HS-27A (cell line): ENCODE measurements at regions not wholly inside any gene's neighbourhood (a gene's known extent, or its start where the extent isn't known, plus 50 kb on each side); places are given as distances from the start of the nearest gene placed in this dataset.

ENCODE experiments used
- DNase-seq: peaks from one replicate; pipeline ENCODE4 v3.0.0-alpha.2; 2012; ENCODE audit warnings: low read depth, missing footprints

- no peak for DNase-seq
Observed at GRCh38 chr2:161028581-161028980, 131.6 kb upstream of the TANK start.

GRCh38 chr2:161029321-161029720 is 130.9 kb upstream of the TANK start:
- DNase-seq = no peak

- DNase-seq = peak; percentile 78
Observed at GRCh38 chr2:161030260-161031063, 129.8 kb upstream of the TANK start.

GRCh38 chr2:161031511-161031910 is 128.7 kb upstream of the TANK start:
- DNase-seq = no peak

GRCh38 chr2:161032635-161033034 is 127.6 kb upstream of the TANK start:
- no peak for DNase-seq

GRCh38 chr2:161033059-161033660 is 127.1 kb upstream of the TANK start:
- no peak for DNase-seq

GRCh38 chr2:161036926-161037325 is 123.3 kb upstream of the TANK start:
- no peak for DNase-seq

- DNase-seq = no peak
Observed at GRCh38 chr2:161039071-161039470, 121.2 kb upstream of the TANK start.

- no peak for DNase-seq
Observed at GRCh38 chr2:161041356-161041755, 118.9 kb upstream of the TANK start.

GRCh38 chr2:161042990-161043625 is 117.1 kb upstream of the TANK start:
- no peak for DNase-seq

GRCh38 chr2:161044095-161044865 is 115.9 kb upstream of the TANK start:
- DNase-seq = no peak

GRCh38 chr2:161044921-161045320 is 115.3 kb upstream of the TANK start:
- DNase-seq = no peak

- no peak for DNase-seq
Observed at GRCh38 chr2:161045726-161046125, 114.5 kb upstream of the TANK start.

- no peak for DNase-seq
Observed at GRCh38 chr2:161046876-161047275, 113.4 kb upstream of the TANK start.

GRCh38 chr2:161048317-161048716 is 111.9 kb upstream of the TANK start:
- no peak for DNase-seq

- no peak for DNase-seq
Observed at GRCh38 chr2:161049559-161049958, 110.7 kb upstream of the TANK start.

GRCh38 chr2:161052214-161052613 is 108.0 kb upstream of the TANK start:
- no peak for DNase-seq

GRCh38 chr2:161055289-161055688 is 104.9 kb upstream of the TANK start:
- no peak for DNase-seq

GRCh38 chr2:161059388-161059787 is 100.8 kb upstream of the TANK start:
- DNase-seq = no peak

- no peak for DNase-seq
Observed at GRCh38 chr2:161061786-161062185, 98.4 kb upstream of the TANK start.

- peak; percentile 29 for DNase-seq
Observed at GRCh38 chr2:161063157-161063945, 96.9 kb upstream of the TANK start.

GRCh38 chr2:161063946-161064306 is 96.3 kb upstream of the TANK start:
- no peak for DNase-seq
